ENCODE measurements at regions not wholly inside any gene's neighbourhood (a gene's known extent, or its start where the extent isn't known, plus 50 kb on each side); places are given as distances from the start of the nearest gene placed in this dataset.

GRCh38 chr5:61253547-61253946 lies 78.5 kb upstream of the ZSWIM6 start:
- TF ChIP-seq, protein P1, sequence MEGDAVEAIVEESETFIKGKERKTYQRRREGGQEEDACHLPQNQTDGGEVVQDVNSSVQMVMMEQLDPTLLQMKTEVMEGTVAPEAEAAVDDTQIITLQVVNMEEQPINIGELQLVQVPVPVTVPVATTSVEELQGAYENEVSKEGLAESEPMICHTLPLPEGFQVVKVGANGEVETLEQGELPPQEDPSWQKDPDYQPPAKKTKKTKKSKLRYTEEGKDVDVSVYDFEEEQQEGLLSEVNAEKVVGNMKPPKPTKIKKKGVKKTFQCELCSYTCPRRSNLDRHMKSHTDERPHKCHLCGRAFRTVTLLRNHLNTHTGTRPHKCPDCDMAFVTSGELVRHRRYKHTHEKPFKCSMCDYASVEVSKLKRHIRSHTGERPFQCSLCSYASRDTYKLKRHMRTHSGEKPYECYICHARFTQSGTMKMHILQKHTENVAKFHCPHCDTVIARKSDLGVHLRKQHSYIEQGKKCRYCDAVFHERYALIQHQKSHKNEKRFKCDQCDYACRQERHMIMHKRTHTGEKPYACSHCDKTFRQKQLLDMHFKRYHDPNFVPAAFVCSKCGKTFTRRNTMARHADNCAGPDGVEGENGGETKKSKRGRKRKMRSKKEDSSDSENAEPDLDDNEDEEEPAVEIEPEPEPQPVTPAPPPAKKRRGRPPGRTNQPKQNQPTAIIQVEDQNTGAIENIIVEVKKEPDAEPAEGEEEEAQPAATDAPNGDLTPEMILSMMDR (IDR thresholded peaks at IDR 0.05): no peak
- TF ChIP-seq POLR2A (IDR thresholded peaks at IDR 0.05): no peak
